NCI-H1417 treated with DMSO at 0.1 percent for 48 hours (cell line): ENCODE measurements at regions not wholly inside any gene's neighbourhood (a gene's known extent, or its start where the extent isn't known, plus 50 kb on each side); places are given as distances from the start of the nearest gene placed in this dataset.

Experiments
- DNase-seq: peaks from one replicate; lab custom pipeline; 2025; lab: John Stamatoyannopoulos, UW

GRCh38 chr5:166320920-166321480, 1970.4 kb upstream of the WWC1 start:
- no peak for DNase-seq

- no peak for DNase-seq
These were observed 1967.1 kb upstream of the WWC1 start for GRCh38 chr5:166324372-166324771.

GRCh38 chr5:166329149-166329800, 1962.2 kb upstream of the WWC1 start:
- no peak for DNase-seq

GRCh38 chr5:166330036-166330435, 1961.4 kb upstream of the WWC1 start:
- no peak for DNase-seq

- no peak for DNase-seq
These were observed 1959.9 kb upstream of the WWC1 start for GRCh38 chr5:166331521-166331920.

- DNase-seq, result no peak
These were observed 1952.6 kb upstream of the WWC1 start for GRCh38 chr5:166338801-166339200.

GRCh38 chr5:166340039-166340438, 1951.4 kb upstream of the WWC1 start:
- no peak for DNase-seq

- DNase-seq, result no peak
These were observed 1949.6 kb upstream of the WWC1 start for GRCh38 chr5:166341740-166342337.

- DNase-seq, result no peak
These were observed 1949.0 kb upstream of the WWC1 start for GRCh38 chr5:166342402-166342801.

GRCh38 chr5:166346726-166347374, 1944.6 kb upstream of the WWC1 start:
- no peak for DNase-seq

GRCh38 chr5:166349046-166349445, 1942.4 kb upstream of the WWC1 start:
- no peak for DNase-seq

GRCh38 chr5:166353580-166353979, 1937.9 kb upstream of the WWC1 start:
- no peak for DNase-seq

- DNase-seq, result no peak
These were observed 1937.1 kb upstream of the WWC1 start for GRCh38 chr5:166354332-166354731.

- no peak for DNase-seq
These were observed 1935.3 kb upstream of the WWC1 start for GRCh38 chr5:166356096-166356495.

- no peak for DNase-seq
These were observed 1933.2 kb upstream of the WWC1 start for GRCh38 chr5:166358127-166358830.

- no peak for DNase-seq
These were observed 1928.2 kb upstream of the WWC1 start for GRCh38 chr5:166363087-166363760.

GRCh38 chr5:166365164-166365563, 1926.3 kb upstream of the WWC1 start:
- DNase-seq, result no peak

- no peak for DNase-seq
These were observed 1924.1 kb upstream of the WWC1 start for GRCh38 chr5:166367391-166367790.

GRCh38 chr5:166369346-166369745, 1922.1 kb upstream of the WWC1 start:
- DNase-seq, result no peak

- no peak for DNase-seq
These were observed 1921.6 kb upstream of the WWC1 start for GRCh38 chr5:166369807-166370206.

GRCh38 chr5:166370928-166371690, 1920.3 kb upstream of the WWC1 start:
- DNase-seq, result no peak
